ENCODE measurements at regions not wholly inside any gene's neighbourhood (a gene's known extent, or its start where the extent isn't known, plus 50 kb on each side); places are given as distances from the start of the nearest gene placed in this dataset.

DNA sequence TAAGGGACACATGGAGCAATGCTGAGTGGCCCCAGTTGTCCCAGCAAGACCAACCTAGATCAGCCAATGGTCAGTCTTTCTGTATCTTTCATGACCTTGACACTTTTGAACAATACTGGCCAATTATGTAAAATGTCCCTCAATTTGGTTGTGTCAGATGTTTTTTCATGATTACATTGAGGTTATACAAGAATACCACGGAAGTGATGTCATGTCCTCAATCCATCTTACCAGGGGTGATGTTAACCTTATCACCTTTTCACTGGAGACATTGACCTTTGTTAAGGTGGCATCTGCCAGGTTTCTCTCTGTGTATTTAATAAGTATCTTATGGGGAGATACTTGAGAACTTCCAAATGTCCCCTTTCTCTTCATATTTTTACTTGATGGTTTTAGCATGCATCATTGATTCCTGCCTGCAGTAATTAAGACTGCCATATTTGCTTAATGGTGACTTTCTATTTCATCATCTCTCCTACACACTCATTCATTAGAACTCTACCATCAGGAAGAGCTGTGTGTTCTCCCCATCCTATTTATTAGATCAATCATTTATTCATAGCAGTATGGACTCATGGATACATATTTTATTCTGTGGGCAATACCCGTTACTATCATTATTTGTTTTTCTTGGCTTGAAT is 64.7 kb upstream of the RFLNA start:
- H3K4me1 ChIP-seq (ENCODE audit: insufficient read depth, low read length, poor library complexity, severe bottlenecking), result no peaks in the 10 kb centered on the region
- H4K20me1 ChIP-seq (ENCODE audit: insufficient read depth, low read length), result no peaks in the 10 kb centered on the region
- no peak overlapping the region for H3K4me3 ChIP-seq (ENCODE audit: low read depth, low read length, poor library complexity, severe bottlenecking)
- no peak overlapping the region for H2AFZ ChIP-seq (ENCODE audit: low read length)
- no peak for TF ChIP-seq CTCF (conservative IDR thresholded peaks at IDR 0.05; ENCODE audit: low read length)
- TF ChIP-seq EZH2phosphoT487 (IDR thresholded peaks at IDR 0.05; ENCODE audit: borderline replicate concordance, low read depth, low read length), result no peak
- no peaks in the 10 kb centered on the region for H3K36me3 ChIP-seq (ENCODE audit: insufficient read depth, low read length)
- POLR2A ChIA-PET, result no interaction called here
- H3K4me2 ChIP-seq (ENCODE audit: low read length), result no peak overlapping the region
- no TSS peak for BruUV-seq (replicated peaks)
- no peaks in the 10 kb centered on the region for H3K9me2 ChIP-seq (ENCODE audit: insufficient read depth, low read length)
- intact Hi-C loops (cut with micrococcal nuclease; ENCODE audit: unreplicated experiment), result no loop called here
- CTCF ChIA-PET (ENCODE audit: unreplicated experiment), result no interaction called here
- H3K27ac ChIP-seq (ENCODE audit: low read depth, low read length, poor library complexity, severe bottlenecking), result no peak overlapping the region
- DNase-seq (ENCODE audit: low spot score), result no peak
- no peaks in the 10 kb centered on the region for H3K79me2 ChIP-seq (ENCODE audit: insufficient read depth, low read depth, low read length)
- H3K9me3 ChIP-seq (ENCODE audit: low read length), result no peaks in the 10 kb centered on the region

- no TSS peak for BruUV-seq (replicated peaks)
- no peaks in the 10 kb centered on the region for H3K79me2 ChIP-seq (ENCODE audit: insufficient read depth, low read depth, low read length)
- H2AFZ ChIP-seq (ENCODE audit: low read length), result no peak overlapping the region
- no peaks in the 10 kb centered on the region for H3K4me1 ChIP-seq (ENCODE audit: insufficient read depth, low read length, poor library complexity, severe bottlenecking)
- H3K9me3 ChIP-seq (ENCODE audit: low read length), result no peaks in the 10 kb centered on the region
- no peak overlapping the region for H3K4me3 ChIP-seq (ENCODE audit: low read depth, low read length, poor library complexity, severe bottlenecking)
- TF ChIP-seq EZH2phosphoT487 (IDR thresholded peaks at IDR 0.05; ENCODE audit: borderline replicate concordance, low read depth, low read length) (no peak), CTCF (conservative IDR thresholded peaks at IDR 0.05; ENCODE audit: low read length) (no peak)
- CTCF ChIA-PET (ENCODE audit: unreplicated experiment), result no interaction called here
- no peaks in the 10 kb centered on the region for H3K9me2 ChIP-seq (ENCODE audit: insufficient read depth, low read length)
- intact Hi-C loops (cut with micrococcal nuclease; ENCODE audit: unreplicated experiment), result no loop called here
- no peaks in the 10 kb centered on the region for H3K36me3 ChIP-seq (ENCODE audit: insufficient read depth, low read length)
- DNase-seq (ENCODE audit: low spot score), result no peak
- no peak overlapping the region for H3K4me2 ChIP-seq (ENCODE audit: low read length)
- POLR2A ChIA-PET, result no interaction called here
- H4K20me1 ChIP-seq (ENCODE audit: insufficient read depth, low read length), result no peaks in the 10 kb centered on the region
- no peak overlapping the region for H3K27ac ChIP-seq (ENCODE audit: low read depth, low read length, poor library complexity, severe bottlenecking)
These were observed 64.1 kb upstream of the RFLNA start for GRCh38 chr12:124230789-124231188.

- ChIA-PET POLR2A (no interaction called here), CTCF (ENCODE audit: unreplicated experiment) (no interaction called here)
- intact Hi-C loops (cut with micrococcal nuclease; ENCODE audit: unreplicated experiment), result no loop called here
- Histone ChIP-seq H3K79me2 (ENCODE audit: insufficient read depth, low read depth, low read length) (no peaks in the 10 kb centered on the region), H3K4me2 (ENCODE audit: low read length) (no peak overlapping the region), H3K4me1 (ENCODE audit: insufficient read depth, low read length, poor library complexity, severe bottlenecking) (no peaks in the 10 kb centered on the region), H3K9me2 (ENCODE audit: insufficient read depth, low read length) (no peaks in the 10 kb centered on the region), H3K9me3 (ENCODE audit: low read length) (no peaks in the 10 kb centered on the region), H3K36me3 (ENCODE audit: insufficient read depth, low read length) (no peaks in the 10 kb centered on the region), H4K20me1 (ENCODE audit: insufficient read depth, low read length) (no peaks in the 10 kb centered on the region), H3K4me3 (ENCODE audit: low read depth, low read length, poor library complexity, severe bottlenecking) (no peak overlapping the region), H2AFZ (ENCODE audit: low read length) (no peak overlapping the region), H3K27ac (ENCODE audit: low read depth, low read length, poor library complexity, severe bottlenecking) (no peak overlapping the region)
- no TSS peak for BruUV-seq (replicated peaks)
- no peak for DNase-seq (ENCODE audit: low spot score)
- no peak for TF ChIP-seq EZH2phosphoT487 (IDR thresholded peaks at IDR 0.05; ENCODE audit: borderline replicate concordance, low read depth, low read length)
- TF ChIP-seq CTCF (conservative IDR thresholded peaks at IDR 0.05; ENCODE audit: low read length), result no peak
These were observed 62.8 kb upstream of the RFLNA start for GRCh38 chr12:124231980-124232653.
